ENCODE measurements at regions not wholly inside any gene's neighbourhood (a gene's known extent, or its start where the extent isn't known, plus 50 kb on each side); places are given as distances from the start of the nearest gene placed in this dataset.

DNA sequence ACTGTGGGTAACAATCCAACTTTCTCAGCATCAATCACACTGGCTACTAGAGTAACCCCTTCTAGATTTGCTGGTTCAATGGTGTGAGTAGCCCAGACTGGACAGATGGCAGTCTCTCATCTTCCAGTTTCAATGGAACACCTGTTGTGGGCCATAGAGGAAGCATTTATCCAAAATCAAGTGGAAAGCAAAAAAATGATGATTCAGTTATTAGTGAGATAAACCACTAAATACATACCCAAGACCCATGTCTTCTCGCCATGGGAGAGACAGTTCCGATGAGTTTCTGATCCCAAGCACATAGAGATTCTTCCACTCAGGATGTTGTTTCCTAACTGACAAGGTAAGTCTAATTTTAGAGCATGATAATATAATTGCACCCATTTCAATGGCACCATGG lies 194.0 kb downstream of the IRS1 start:
- Mint-ChIP-seq H3K4me3 (no peak overlapping the region), H3K27ac (no peak overlapping the region), H3K4me1 (ENCODE audit: low read depth in 2 of 2) (no peaks in the 10 kb centered on the region), H3K27me3 (peaks cover 24 to 28% of the 10 kb centered on the region in 2 donors), H3K36me3 (ENCODE audit: insufficient read depth) (no peaks in the 10 kb centered on the region), H3K9me3 (no peaks in the 10 kb centered on the region)
- DNase-seq (no peak), ATAC-seq (replicated peaks) (no peak)

DNA sequence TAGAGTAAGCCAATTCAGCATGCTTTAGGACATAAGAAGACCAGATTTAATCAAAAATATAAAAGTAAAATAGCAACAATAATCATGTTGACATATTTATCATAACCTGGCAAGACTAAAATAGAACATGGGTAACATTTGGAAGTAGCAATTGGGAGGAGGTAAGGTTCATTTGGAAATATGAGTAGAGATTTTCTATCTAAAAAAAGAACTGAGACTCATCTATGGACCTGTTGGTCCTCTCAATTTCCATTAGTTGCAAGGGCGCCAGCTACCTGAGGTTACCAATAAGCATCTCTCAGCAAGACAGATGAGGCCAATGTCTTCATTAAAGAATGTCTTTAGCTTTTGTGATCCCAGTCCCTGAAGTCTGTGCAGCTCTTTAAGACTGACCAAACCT lies 196.0 kb downstream of the IRS1 start:
- Mint-ChIP-seq H3K9me3 (no peaks in the 10 kb centered on the region), H3K4me1 (ENCODE audit: low read depth in 2 of 2) (no peaks in the 10 kb centered on the region), H3K27ac (no peak overlapping the region), H3K4me3 (no peak overlapping the region), H3K27me3 (peaks cover 30 to 31% of the 10 kb centered on the region in 2 donors), H3K36me3 (ENCODE audit: insufficient read depth) (no peaks in the 10 kb centered on the region)
- DNase-seq (no peak), ATAC-seq (replicated peaks) (no peak)

DNA sequence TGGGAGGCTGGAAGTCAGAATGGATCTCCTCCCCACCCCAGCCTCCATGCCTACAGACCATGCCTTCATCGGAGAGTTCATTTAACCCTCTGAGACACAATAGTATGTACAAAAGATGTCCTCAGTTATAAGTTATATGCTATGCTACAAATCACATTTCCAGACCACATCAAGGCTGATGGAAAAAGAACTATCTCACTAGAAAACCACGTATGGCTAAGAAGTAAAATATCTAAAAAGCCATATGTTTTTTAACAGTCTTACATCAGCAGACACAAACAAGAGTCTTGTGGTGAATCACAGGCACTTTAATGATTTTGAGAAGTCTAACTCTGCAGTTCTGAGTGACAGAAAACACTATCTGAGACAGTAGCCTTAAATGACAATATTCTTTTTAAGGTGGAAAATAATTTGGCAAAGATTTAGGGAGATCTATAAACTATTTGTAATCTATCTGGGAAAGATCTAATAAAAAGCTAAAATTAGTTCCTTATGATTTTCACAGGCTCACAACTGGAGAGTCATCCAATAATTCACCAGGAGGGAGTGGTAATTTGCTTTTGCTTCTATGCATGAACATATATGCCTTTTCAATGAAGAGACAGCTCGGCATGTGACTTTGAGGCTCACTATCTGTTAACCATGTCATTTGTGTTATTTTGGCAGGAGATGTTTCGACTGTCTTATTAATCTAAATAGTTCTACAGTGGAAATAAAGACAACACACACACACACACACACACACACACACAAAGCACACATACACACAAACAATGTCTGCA lies 197.5 kb downstream of the IRS1 start:
- no peaks in the 10 kb centered on the region for H3K36me3 Mint-ChIP-seq (ENCODE audit: insufficient read depth)
- ATAC-seq (replicated peaks) (no peak), DNase-seq (no peak)
- H3K4me1 Mint-ChIP-seq (ENCODE audit: low read depth in 2 of 2): no peaks in the 10 kb centered on the region
- no peak overlapping the region for H3K27ac Mint-ChIP-seq
- H3K9me3 Mint-ChIP-seq: no peaks in the 10 kb centered on the region
- peaks cover 26 to 32% of the 10 kb centered on the region in 2 donors for H3K27me3 Mint-ChIP-seq
- H3K4me3 Mint-ChIP-seq: no peak overlapping the region

DNA sequence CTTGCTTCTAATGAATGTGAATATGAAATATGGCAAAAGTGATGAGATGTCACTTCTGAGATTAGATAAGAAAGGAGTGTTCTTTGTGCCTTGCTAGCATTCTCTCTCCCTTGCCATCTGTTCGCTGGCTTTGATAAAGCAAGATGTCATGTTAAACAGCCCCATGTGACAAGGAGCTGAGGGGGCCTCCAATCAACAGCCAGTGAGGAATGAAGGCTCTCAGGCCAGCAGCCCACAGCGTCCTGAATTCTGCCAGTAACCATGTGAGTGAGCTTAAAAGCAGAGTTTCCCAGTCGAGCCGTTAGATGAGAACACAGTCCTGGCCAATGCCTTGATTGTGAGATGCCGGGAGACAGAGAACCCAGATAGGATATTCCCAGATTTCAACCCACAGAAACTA lies 198.8 kb downstream of the IRS1 start:
- Mint-ChIP-seq H3K36me3 (ENCODE audit: insufficient read depth) (no peaks in the 10 kb centered on the region), H3K4me3 (no peak overlapping the region), H3K9me3 (no peaks in the 10 kb centered on the region), H3K27ac (no peak overlapping the region), H3K27me3 (peaks cover 19 to 25% of the 10 kb centered on the region in 2 donors), H3K4me1 (ENCODE audit: low read depth in 2 of 2) (no peaks in the 10 kb centered on the region)
- DNase-seq: no peak
- ATAC-seq (replicated peaks): no peak

DNA sequence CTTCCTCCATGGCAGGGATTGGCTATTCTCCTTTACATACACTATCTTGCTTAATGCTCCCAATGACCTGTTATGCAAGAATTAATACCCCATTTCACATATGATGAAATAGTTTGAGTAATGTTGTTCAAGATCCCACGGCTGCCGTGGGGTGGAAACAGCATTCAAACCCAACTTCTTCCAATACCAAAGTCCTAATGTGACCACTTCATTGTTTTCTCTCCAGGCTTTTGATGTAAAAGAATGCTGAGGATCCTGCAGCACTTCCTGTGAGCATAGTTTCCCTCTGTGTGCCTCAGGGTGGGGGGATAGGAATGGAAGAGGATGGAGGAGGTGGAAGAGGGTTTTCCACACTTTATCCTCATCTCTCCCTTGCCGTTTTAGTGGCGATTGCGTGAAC lies 199.4 kb downstream of the IRS1 start:
- peaks cover 17 to 26% of the 10 kb centered on the region in 2 donors for H3K27me3 Mint-ChIP-seq
- no peaks in the 10 kb centered on the region for H3K4me1 Mint-ChIP-seq (ENCODE audit: low read depth in 2 of 2)
- DNase-seq: no peak
- no peaks in the 10 kb centered on the region for H3K36me3 Mint-ChIP-seq (ENCODE audit: insufficient read depth)
- ATAC-seq (replicated peaks): no peak
- no peak overlapping the region for H3K27ac Mint-ChIP-seq
- no peak overlapping the region for H3K4me3 Mint-ChIP-seq
- no peaks in the 10 kb centered on the region for H3K9me3 Mint-ChIP-seq

DNA sequence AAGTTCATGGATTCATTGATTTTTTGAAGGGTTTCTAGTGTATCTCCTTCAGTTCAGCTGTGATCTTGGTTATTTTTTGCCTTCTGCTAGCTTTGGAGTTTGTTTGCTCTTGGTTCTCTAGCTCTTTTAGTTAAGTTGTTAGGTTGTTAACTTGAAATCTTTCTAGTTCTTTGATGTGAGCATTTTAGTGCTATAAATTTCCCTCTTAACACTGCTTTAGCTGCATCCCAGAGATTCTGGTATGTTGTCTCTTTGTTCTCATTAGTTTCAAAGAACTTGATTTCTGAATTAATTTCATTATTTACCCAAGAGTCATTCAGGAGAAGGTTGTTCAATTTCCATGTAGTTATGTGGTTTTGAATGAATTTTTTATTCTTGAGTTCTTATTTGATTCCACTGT lies 210.6 kb downstream of the IRS1 start:
- no peaks in the 10 kb centered on the region for H3K4me1 Mint-ChIP-seq (ENCODE audit: low read depth in 2 of 2)
- no peak overlapping the region for H3K27ac Mint-ChIP-seq
- DNase-seq: no peak
- peaks cover 0 to 5% of the 10 kb centered on the region in 2 donors for H3K9me3 Mint-ChIP-seq
- no peak for ATAC-seq (replicated peaks)
- no peaks in the 10 kb centered on the region for H3K36me3 Mint-ChIP-seq (ENCODE audit: insufficient read depth)
- H3K4me3 Mint-ChIP-seq: no peak overlapping the region
- H3K27me3 Mint-ChIP-seq: peaks cover 11 to 25% of the 10 kb centered on the region in 2 donors

DNA sequence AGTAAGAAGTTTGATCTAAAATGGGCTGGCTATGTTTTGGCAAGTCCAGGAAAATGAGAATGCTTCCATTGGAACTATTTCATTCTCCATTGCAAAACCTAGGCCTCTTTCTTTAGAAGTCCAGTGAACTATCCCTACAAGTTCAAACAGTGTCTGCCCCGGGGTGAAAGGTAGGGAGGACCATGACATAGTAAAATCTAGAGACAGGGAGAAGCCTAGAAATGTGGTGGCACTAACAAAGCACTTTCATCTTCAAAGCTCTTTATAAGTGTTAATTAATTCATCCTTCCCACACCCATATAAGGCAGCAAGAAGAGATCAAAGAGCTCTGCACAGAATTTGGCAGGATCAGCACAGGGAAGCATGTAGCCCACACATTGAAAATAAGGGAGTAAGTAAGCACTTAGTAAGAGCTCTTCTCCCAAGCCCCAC lies 214.5 kb downstream of the IRS1 start:
- ATAC-seq (replicated peaks): no peak
- Mint-ChIP-seq H3K4me3 (no peak overlapping the region), H3K27me3 (peaks cover 5 to 18% of the 10 kb centered on the region in 2 donors), H3K4me1 (ENCODE audit: low read depth in 2 of 2) (no peaks in the 10 kb centered on the region), H3K27ac (no peak overlapping the region), H3K9me3 (peaks cover 0 to 2% of the 10 kb centered on the region in 2 donors), H3K36me3 (ENCODE audit: insufficient read depth) (no peaks in the 10 kb centered on the region)
- DNase-seq: no peak

DNA sequence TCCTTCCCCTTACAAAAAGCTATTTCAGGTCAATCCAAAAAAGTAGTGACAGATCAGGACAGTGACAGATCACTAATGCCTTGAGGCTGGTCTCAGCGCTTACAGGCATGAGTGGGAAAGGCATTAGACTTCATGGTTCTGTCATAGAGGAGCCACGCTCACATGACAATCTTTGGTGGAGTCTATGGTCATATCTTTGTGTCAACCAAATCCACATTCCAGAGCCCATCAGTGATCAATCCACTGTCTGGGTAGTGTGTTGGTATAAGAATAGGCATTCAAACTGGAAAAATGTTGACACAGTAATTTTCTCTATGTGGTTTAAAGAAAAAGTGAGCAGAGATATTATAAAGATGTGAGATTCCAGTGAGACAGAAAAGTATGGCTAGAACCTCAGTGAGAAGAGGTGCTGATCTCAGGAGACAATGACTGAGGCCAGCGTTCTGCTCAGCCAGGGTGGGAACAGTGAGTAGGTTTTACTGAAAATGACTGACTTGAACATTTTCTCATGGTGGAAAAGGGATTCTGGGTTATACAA lies 215.0 kb downstream of the IRS1 start:
- H3K9me3 Mint-ChIP-seq: peaks cover 0 to 2% of the 10 kb centered on the region in 2 donors
- ATAC-seq (replicated peaks): no peak
- H3K27me3 Mint-ChIP-seq: peaks cover 5 to 18% of the 10 kb centered on the region in 2 donors
- no peak for DNase-seq
- no peak overlapping the region for H3K4me3 Mint-ChIP-seq
- no peaks in the 10 kb centered on the region for H3K4me1 Mint-ChIP-seq (ENCODE audit: low read depth in 2 of 2)
- no peak overlapping the region for H3K27ac Mint-ChIP-seq
- no peaks in the 10 kb centered on the region for H3K36me3 Mint-ChIP-seq (ENCODE audit: insufficient read depth)

DNA sequence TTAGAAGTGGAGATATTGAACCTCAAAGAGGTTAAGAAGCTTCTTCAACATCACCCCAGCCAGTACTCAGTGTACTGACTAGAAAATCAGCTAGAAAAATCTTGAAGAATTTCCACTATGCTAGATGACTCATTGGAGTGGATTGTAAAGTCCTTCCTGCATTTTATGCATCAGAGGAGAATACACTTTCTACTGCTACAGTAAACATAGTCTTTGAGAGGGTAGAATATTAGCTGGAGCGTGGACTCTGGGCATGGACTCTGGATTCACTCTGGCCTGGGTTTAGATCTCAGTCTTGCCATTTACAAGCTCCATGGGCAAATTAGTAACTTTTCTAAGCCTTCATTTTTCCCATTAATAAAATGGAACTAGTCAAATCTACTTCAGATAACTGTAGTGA lies 215.9 kb downstream of the IRS1 start:
- no peak for ATAC-seq (replicated peaks)
- Mint-ChIP-seq H3K4me1 (ENCODE audit: low read depth in 2 of 2) (no peaks in the 10 kb centered on the region), H3K4me3 (no peak overlapping the region), H3K27ac (no peak overlapping the region), H3K36me3 (ENCODE audit: insufficient read depth) (no peaks in the 10 kb centered on the region), H3K27me3 (peaks cover 5 to 18% of the 10 kb centered on the region in 2 donors), H3K9me3 (peaks cover 0 to 2% of the 10 kb centered on the region in 2 donors)
- no peak for DNase-seq

DNA sequence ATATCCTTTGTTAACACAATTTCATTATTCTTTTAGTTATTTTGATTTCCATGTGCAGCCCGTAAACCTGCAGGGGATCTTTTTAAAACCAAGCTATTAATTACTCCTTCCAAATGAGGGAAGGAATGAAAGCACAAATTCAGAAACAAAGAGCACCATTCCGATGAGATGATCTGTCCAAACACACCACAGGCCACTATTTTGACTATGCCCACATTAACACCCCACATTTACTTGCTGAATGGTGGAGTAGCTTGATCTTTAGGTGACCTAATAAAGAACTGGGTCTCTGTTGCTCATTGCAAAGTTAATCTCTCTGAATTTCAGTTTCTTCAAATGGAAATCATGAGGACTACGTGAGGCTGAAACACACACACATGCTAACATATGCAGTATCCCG lies 218.0 kb downstream of the IRS1 start:
- no peak for DNase-seq
- Mint-ChIP-seq H3K36me3 (ENCODE audit: insufficient read depth) (no peaks in the 10 kb centered on the region), H3K4me1 (ENCODE audit: low read depth in 2 of 2) (no peaks in the 10 kb centered on the region), H3K27me3 (peaks cover 5 to 18% of the 10 kb centered on the region in 2 donors), H3K4me3 (no peak overlapping the region), H3K27ac (no peak overlapping the region), H3K9me3 (peaks cover 0 to 2% of the 10 kb centered on the region in 2 donors)
- no peak for ATAC-seq (replicated peaks)

DNA sequence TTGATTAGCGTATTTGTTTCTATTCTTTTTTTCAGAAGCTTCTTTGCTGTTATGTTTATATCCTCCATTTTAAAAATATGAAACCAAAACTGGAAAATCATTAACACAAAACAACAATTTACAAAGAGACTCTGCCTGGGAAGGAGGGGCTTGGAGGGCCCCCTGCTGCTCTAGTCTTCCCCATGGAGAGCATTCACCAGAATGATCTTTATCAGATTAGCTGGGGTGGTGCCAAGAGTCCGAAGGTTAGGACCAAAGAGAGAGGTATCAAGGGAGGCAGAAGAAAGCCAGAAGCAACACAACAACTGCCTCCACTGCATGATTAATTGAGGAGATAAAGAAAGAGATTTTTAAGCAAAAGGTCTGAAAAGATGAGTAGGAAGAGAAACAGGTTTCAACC lies 218.6 kb downstream of the IRS1 start:
- no peak for ATAC-seq (replicated peaks)
- no peak for DNase-seq
- Mint-ChIP-seq H3K36me3 (ENCODE audit: insufficient read depth) (no peaks in the 10 kb centered on the region), H3K9me3 (peaks cover 0 to 2% of the 10 kb centered on the region in 2 donors), H3K27ac (no peak overlapping the region), H3K27me3 (peaks cover 5 to 18% of the 10 kb centered on the region in 2 donors), H3K4me1 (ENCODE audit: low read depth in 2 of 2) (no peaks in the 10 kb centered on the region), H3K4me3 (no peak overlapping the region)

DNA sequence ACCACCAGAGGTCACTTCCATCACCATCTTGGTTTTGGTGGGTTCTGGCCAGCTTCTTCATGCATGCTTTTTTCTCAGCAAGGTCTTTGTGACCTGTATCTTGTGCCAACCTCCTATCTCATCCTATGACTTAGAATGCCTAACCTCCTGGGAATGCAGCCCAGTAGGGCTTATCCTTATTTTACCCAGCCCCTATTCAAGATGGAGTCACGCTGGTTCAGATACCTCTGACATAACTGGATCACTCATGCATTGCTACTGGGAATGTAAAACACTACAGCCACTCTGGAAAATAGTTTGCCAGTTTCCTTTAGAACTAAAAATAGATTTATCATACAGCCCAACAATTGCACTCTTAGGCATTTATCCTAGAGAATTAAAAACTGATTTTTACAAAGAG lies 219.2 kb downstream of the IRS1 start:
- Mint-ChIP-seq H3K4me1 (ENCODE audit: low read depth in 2 of 2) (no peaks in the 10 kb centered on the region), H3K4me3 (no peak overlapping the region)

DNA sequence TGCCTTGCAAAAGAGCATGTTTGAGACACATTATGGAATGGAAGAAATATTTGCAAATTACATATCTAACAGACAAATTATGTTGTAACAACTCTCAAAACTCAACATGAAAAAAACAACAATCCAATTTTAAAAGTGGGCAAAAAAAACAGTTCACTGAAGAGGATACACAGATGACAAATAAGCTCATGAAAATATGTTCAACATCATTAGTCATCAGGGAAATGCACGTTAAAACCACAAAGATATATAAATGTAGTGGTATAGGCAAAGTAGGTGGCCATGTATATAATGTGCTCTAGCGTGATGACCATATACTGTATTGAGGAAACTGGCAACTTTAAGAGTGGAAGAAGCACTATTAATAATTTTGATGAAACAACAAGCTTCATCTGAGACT lies 220.1 kb downstream of the IRS1 start:
- Mint-ChIP-seq H3K4me3 (no peak overlapping the region), H3K9me3 (peaks cover 0 to 2% of the 10 kb centered on the region in 2 donors), H3K4me1 (ENCODE audit: low read depth in 2 of 2) (no peaks in the 10 kb centered on the region), H3K27me3 (peaks cover 5 to 18% of the 10 kb centered on the region in 2 donors), H3K36me3 (ENCODE audit: insufficient read depth) (no peaks in the 10 kb centered on the region), H3K27ac (no peak overlapping the region)
- no peak for ATAC-seq (replicated peaks)
- no peak for DNase-seq

More for the DNA sequence above, 219.2 kb downstream of the IRS1 start:
- ATAC-seq (replicated peaks): no peak
- no peak overlapping the region for H3K27ac Mint-ChIP-seq
- H3K27me3 Mint-ChIP-seq: peaks cover 5 to 18% of the 10 kb centered on the region in 2 donors
- H3K9me3 Mint-ChIP-seq: peaks cover 0 to 2% of the 10 kb centered on the region in 2 donors
- DNase-seq: no peak
- H3K36me3 Mint-ChIP-seq (ENCODE audit: insufficient read depth): no peaks in the 10 kb centered on the region

DNA sequence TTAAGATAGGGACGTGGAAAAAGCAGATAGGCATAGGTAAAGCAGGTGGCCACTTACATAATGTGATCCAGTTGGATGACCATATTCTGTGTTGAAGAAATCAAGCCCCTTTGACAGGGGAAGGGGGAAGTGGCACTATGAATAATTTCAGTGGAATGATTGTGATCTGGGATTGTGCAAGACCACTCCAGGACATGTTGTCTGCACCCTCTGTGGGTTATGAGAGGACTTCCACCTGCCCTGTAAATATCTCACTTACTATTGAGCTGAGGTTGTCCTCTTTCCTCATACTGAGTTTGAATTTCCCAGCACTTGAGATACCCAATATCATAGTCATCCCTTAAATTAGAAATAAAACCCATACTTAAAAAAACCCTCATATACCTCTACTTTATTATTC lies 220.7 kb downstream of the IRS1 start:
- H3K36me3 Mint-ChIP-seq (ENCODE audit: insufficient read depth): no peaks in the 10 kb centered on the region
- H3K9me3 Mint-ChIP-seq: peaks cover 0 to 2% of the 10 kb centered on the region in 2 donors

More for the DNA sequence above, 220.7 kb downstream of the IRS1 start:
- no peaks in the 10 kb centered on the region for H3K4me1 Mint-ChIP-seq (ENCODE audit: low read depth in 2 of 2)
- no peak for ATAC-seq (replicated peaks)
- DNase-seq: no peak
- H3K4me3 Mint-ChIP-seq: no peak overlapping the region
- H3K27me3 Mint-ChIP-seq: peaks cover 5 to 18% of the 10 kb centered on the region in 2 donors
- no peak overlapping the region for H3K27ac Mint-ChIP-seq

Measured in effector memory CD8-positive, alpha-beta T cell (primary cell).